IPS DF 19.7 (cell line): ENCODE measurements at regions not wholly inside any gene's neighbourhood (a gene's known extent, or its start where the extent isn't known, plus 50 kb on each side); places are given as distances from the start of the nearest gene placed in this dataset.

Experiments
- DNase-seq: peaks from one replicate; pipeline ENCODE4 v3.0.0-alpha.2; 2013; ENCODE audit warnings: low read depth, low spot score

- DNase-seq, result no peak
Observed at GRCh38 chr21:35138665-35139381, 89.7 kb upstream of the RUNX1 start.

DNA sequence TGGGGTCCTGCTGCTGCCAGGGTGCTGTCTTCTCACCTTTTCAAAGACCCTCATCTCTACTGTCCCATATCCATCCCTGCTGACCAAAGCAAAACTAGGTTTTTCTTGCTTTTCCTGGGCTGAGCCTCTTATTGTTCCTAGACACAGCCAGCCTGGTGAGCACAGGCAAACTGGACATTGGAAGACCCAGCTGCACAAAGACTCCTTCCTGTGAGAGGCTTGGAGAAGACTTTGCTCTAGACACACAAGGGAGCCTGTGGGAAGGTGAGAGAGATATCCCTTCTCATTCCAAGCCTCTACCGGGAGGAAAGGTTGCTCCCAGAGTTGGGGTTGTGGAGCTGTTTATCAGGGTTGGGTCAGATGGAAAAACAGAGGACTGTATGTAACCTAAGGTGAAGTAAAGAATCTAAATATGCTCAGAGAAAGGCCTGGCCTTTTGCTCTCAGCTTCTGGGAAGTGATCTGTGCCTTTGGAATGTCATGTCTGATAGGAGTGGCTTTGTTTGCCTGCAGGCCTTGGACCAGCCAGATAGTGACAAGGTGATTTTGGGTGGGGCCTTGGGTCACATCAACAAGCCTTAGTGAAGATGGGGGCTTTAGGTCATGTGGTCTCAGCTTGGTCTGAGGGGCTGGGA lies 87.6 kb upstream of the RUNX1 start:
- no peak for DNase-seq

DNA sequence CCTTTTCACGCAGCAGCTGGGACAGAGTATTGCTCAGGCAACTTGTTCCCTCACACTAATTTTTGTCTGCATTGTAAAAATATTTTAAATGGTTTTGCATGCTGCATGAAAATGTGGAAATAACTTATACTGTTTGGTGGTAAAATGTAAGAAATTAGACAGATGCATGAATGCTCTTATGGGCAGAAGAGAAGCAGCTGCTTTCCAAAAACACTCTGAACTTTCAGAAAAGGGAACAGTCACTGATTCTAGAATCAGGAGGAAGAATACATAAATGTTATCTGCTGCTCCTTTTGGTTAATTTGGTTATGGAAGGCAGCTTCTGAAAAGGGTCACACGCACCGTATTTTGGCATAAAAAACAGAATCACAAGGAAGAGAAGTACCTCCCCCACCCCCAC lies 87.0 kb upstream of the RUNX1 start:
- DNase-seq, result no peak

GRCh38 chr21:35135481-35135880 lies 86.4 kb upstream of the RUNX1 start:
- DNase-seq, result no peak

GRCh38 chr21:35134309-35134708 lies 85.2 kb upstream of the RUNX1 start:
- no peak for DNase-seq

GRCh38 chr21:35128536-35128935 lies 79.4 kb upstream of the RUNX1 start:
- no peak for DNase-seq

- no peak for DNase-seq
Observed at GRCh38 chr21:35127851-35128250, 78.7 kb upstream of the RUNX1 start.

- no peak for DNase-seq
Observed at GRCh38 chr21:35127026-35127425, 77.9 kb upstream of the RUNX1 start.

DNA sequence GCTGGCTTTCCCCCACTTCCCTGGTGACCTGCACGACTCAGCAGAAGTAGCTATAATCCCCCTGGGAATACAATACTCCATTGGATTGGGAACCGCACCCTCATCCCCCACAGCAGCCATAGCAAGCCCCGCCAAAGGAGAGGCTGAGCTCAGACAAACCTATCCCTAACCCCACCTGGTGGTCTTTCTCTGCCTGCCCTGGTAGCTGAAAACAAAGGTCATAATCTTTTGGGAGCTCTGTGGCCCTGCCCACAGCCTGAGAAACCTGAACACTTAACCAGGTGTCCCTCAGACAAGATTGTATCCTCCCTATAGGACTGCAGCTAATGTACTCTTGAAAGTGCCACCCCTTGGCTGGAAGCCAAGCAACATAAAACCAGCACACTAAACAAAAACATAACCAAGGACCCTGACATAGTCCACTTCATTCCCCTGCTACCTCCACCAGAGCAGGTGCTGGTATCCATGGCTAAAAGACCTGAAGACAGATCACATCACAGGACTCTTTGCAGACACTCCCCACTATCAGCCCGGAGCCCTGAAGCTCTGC lies 71.6 kb upstream of the RUNX1 start:
- DNase-seq, result no peak

DNA sequence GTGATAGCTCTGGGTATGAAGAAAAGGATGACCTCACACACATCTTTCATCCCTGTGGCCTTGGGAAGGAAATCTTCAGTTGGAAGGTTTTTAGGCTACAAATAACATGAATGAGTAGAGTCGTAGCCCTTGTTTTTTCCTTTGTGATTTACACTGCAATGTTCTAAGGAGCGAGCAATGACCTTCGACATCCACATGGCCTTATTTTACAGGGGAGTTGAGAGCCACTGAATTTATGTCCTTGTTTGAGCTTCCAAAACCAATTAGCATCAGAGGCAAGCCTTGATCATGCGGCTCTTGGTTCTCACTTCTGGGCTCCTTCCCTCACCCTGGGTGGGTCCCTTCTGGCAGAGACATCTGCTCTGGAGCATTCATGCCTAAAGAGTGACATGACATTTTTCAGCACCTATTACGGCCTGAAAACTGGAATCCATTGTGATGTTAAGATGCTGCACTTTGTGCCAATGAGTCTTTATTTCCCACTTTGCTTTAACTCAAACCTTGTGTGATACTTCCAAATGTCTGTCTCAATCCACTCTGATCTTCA lies 70.5 kb upstream of the RUNX1 start:
- no peak for DNase-seq

DNA sequence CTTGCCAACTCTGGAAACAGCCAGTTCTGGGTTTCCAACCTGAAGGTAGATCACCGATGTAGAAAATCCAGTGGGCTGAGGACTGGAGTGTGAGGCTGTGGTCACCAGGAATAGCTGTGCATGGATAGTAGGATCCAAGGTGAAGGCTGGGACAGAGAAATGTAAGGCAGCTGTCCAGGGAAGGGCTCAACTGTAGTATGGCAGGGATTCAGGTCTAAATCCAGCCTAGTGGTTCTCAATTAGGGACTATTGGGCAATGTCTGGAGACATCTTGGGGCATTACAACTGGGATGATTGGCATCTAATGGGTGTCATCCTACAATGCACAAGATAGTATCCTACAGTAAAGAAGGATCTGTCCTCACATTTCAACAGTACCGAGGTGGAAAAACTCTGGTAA lies 67.7 kb upstream of the RUNX1 start:
- no peak for DNase-seq

DNA sequence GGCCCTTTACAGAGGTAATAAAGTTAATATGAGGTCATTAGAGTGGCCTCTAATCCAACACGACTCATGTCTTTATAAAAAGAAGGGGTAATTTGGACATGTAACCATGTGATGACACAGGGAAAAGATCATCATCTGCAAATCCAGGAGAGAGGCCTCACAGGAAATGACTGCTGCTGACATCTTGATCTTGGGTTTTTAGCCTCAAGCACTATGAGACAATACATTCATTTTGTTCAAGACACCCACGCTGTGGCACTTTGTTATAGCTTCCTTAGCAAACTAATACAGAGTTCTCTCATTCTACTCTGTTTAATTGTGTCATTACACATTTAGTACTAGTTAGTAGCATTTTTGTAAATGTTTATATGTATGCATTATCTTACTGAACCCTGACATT lies 64.0 kb upstream of the RUNX1 start:
- DNase-seq, result no peak

DNA sequence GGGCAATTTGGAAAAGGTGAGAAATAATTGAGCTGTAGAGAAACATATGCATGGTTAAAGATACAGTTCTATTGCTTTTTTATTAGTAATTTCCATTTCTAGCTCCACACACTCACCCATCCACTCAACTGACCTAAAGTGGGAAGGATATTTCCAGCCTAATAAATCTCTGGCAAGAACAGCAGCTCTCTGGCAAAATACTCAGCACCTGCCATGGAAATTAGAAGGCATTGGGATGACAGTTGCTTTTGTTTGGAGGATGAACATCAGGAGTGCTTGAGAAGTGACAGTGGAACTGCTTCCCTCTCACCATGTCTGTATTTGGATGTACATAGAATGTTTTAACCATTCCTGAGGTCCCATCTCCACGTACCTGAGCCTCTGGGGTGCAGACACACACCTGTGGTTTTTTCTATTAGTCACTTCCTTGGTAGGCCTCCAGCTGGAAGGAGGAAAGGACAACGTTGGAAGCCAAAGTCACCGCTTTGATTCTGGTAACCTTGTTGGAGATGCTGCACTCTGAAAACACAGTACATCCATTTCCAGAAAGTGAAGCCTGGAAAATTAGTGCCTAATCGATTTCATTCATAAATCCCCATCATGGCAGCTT lies 62.3 kb upstream of the RUNX1 start:
- no peak for DNase-seq

GRCh38 chr21:35108887-35109286 lies 59.8 kb upstream of the RUNX1 start:
- no peak for DNase-seq

DNA sequence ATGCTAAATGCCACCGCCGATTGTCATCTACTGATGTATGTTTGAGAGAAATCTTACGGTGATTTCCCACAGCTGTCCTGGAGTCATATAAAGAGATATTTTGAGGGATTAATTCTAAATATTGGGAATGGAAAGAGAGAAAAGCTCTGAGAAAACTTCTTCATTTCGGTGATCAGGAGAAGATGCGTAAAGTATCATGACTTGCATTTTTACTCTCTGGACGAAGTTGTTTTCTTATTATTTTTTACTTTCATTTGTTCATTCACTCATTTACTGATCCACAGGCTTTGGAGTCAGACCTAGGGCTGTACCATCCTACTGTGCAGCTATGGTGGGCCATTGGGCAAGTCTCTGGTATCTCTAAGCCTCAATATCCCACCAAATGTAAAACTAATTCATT lies 58.4 kb upstream of the RUNX1 start:
- DNase-seq, result no peak

DNA sequence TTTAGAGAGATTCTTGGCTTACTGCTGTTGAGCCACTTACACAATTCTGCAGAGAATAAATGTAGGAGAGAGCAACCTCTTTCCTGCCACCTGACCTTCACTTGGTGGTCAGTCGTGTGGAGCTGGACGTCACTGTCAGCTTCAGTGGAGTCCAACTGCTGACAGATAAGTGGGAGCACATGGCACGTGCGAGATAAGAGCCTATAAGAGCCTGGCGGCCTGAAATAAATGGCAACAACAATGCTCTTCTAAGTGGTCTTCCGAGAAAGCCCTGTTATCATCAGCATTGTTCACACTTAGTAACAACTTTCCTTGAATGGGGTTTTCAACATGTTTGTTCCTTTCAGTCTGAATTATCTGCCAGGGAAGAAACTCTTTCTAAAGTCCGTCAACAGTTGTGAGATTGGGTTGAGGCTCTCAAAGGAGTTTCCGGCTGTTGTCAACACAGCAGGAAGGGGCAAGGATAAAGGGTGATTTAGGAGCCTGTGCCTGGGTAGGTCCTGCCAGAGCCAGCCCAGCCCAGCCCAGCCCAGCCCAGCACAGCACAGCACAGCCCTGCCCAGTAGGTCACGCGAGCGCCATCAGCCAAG lies 57.2 kb upstream of the RUNX1 start:
- no peak for DNase-seq

- DNase-seq, result no peak
Observed at GRCh38 chr21:35102488-35103371, 53.6 kb upstream of the RUNX1 start.

GRCh38 chr21:35100349-35100811 lies 51.3 kb upstream of the RUNX1 start:
- DNase-seq, result no peak

DNA sequence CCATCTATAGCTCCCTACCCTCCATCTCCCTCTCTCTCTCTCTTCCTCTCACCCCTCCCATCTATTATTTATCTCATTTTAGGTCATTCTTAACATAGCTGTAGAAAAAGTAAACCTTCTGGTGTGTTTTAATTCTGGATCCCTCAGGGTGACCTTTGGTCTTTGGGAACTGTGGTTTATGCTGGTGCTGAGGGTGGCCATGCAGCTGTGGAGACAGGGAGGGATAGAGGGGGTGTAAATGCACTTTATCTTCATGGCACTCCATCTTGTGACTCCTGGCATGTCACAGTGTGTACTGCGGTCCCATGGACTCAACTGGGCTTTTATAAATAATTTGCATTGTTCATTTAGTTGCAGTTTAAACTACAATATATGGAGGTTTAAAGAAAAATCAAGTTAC lies 50.2 kb upstream of the RUNX1 start:
- DNase-seq, result no peak
